GM23248 (cell line): ENCODE measurements at regions not wholly inside any gene's neighbourhood (a gene's known extent, or its start where the extent isn't known, plus 50 kb on each side); places are given as distances from the start of the nearest gene placed in this dataset.

Experiments
- EZH2 ChIP-seq: fragments of 200-600 bp; sonication (generic); IDR thresholded peaks from 2 replicates; pipeline ENCODE4 v1.6.1; 2018; ENCODE audit warnings: antibody characterized with exemption, mild to moderate bottlenecking; ENCODE audit not compliant: insufficient read depth, poor library complexity, severe bottlenecking
- EZH2phosphoT487 ChIP-seq: fragments of 200-600 bp; sonication (generic); IDR thresholded peaks from 2 replicates; pipeline ENCODE4 v1.6.1; 2018; ENCODE audit warnings: antibody characterized with exemption, moderate library complexity, mild to moderate bottlenecking, low read depth; ENCODE audit not compliant: insufficient read depth

DNA sequence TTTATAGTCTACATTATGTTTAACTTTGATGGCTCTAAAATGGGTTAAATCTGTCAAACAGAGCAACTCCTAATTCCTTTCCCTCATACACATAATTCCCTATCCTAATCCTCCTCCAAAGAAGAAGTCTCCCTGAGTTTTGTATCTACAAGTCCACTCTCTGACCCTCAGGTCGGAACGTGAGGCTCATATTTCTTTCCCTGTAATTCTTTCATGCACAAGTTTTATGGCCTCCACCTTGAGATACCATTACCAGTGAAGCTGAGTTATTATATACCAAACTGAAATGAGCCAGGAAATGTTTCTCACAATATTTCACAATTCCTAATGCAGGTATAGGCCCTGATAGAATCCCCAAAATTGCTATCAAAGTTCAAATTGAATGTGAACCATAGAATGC is 106.4 kb downstream of the CASP12 start:
- TF ChIP-seq EZH2phosphoT487 (no peak), EZH2 (no peak)
